WTC11 (cell line): ENCODE measurements at regions not wholly inside any gene's neighbourhood (a gene's known extent, or its start where the extent isn't known, plus 50 kb on each side); places are given as distances from the start of the nearest gene placed in this dataset.

Experiments used
- ATAC-seq: fragments of 200-7000 bp; cut with Tn5 transposase; 2 replicates; pipeline ENCODE4 v1.10.0; 2021; ENCODE audit warnings: mild to moderate bottlenecking, moderate library complexity
- CTCF ChIA-PET: fragments of 300-600 bp; sonication (Branson Sonifier 250); formaldehyde crosslinking; loops from one replicate; lab custom pipeline; 2021; ENCODE audit warnings: antibody characterized with exemption; lab: Charles Lee
- POLR2A ChIA-PET: fragments of 350-600 bp; sonication (Branson Sonifier 250); formaldehyde crosslinking; loops from one replicate; lab custom pipeline; 2021; ENCODE audit warnings: antibody characterized with exemption; lab: Charles Lee
- DNase-seq: peaks from one replicate; pipeline ENCODE4 v3.0.0; 2021; ENCODE audit warnings: low spot score
- H3K27ac Mint-ChIP-seq: 2 replicates; pipeline ENCODE4 v1.8.0; 2021; ENCODE audit warnings: mixed read lengths
- H3K27me3 Mint-ChIP-seq: 2 replicates; pipeline ENCODE4 v1.8.0; 2021; ENCODE audit warnings: low read depth, mild to moderate bottlenecking, moderate library complexity, mixed read lengths
- H3K36me3 Mint-ChIP-seq: 2 replicates; pipeline ENCODE4 v1.8.0; 2021; ENCODE audit warnings: mixed read lengths
- H3K4me1 Mint-ChIP-seq: 2 replicates; pipeline ENCODE4 v1.8.0; 2022; ENCODE audit warnings: mixed read lengths
- H3K4me3 Mint-ChIP-seq: 2 replicates; pipeline ENCODE4 v1.8.0; 2021; ENCODE audit warnings: mild to moderate bottlenecking, moderate library complexity, mixed read lengths
- H3K9me3 Mint-ChIP-seq: 2 replicates; pipeline ENCODE4 v1.8.0; 2021; ENCODE audit warnings: mixed read lengths
- CREB1 ChIP-seq: sonication (generic); formaldehyde crosslinking; IDR thresholded peaks from 2 replicates; pipeline ENCODE4 v1.8.0; 2023; ENCODE audit warnings: mild to moderate bottlenecking, missing genetic modification reagents
- ESRRA ChIP-seq: sonication (generic); formaldehyde crosslinking; IDR thresholded peaks from 2 replicates; pipeline ENCODE4 v1.8.1; 2022; ENCODE audit warnings: mild to moderate bottlenecking, missing genetic modification reagents, borderline replicate concordance
- GTF2I ChIP-seq: fragments of 250-450 bp; sonication (Bioruptor Pico); conservative IDR thresholded peaks from 2 replicates; pipeline ENCODE4 v1.4.0; 2021; ENCODE audit warnings: mild to moderate bottlenecking
- HMGA2 ChIP-seq: fragments of 250-450 bp; sonication (Bioruptor Pico); IDR thresholded peaks from 2 replicates; pipeline ENCODE4 v1.4.0; 2021; ENCODE audit warnings: mild to moderate bottlenecking, moderate library complexity
- IRF2 ChIP-seq: sonication (generic); formaldehyde crosslinking; IDR thresholded peaks from 2 replicates; pipeline ENCODE4 v1.8.0; 2022; ENCODE audit warnings: low read depth, missing genetic modification reagents, borderline replicate concordance
- NFATC4 ChIP-seq: fragments of 250-450 bp; sonication (Bioruptor Pico); IDR thresholded peaks from 2 replicates; pipeline ENCODE4 v1.9.0; 2021; ENCODE audit warnings: mild to moderate bottlenecking
- NR2C2 ChIP-seq: sonication (generic); formaldehyde crosslinking; IDR thresholded peaks from 2 replicates; pipeline ENCODE4 v1.8.0; 2022; ENCODE audit warnings: mild to moderate bottlenecking, missing genetic modification reagents
- NR3C1 ChIP-seq: sonication (generic); formaldehyde crosslinking; conservative IDR thresholded peaks from 2 replicates; pipeline ENCODE4 v1.8.1; 2023; ENCODE audit warnings: low read depth, mild to moderate bottlenecking, missing genetic modification reagents
- OVOL2 ChIP-seq: fragments of 250-450 bp; sonication (Bioruptor Pico); IDR thresholded peaks from 2 replicates; pipeline ENCODE4 v1.9.0; 2021; ENCODE audit warnings: mild to moderate bottlenecking, borderline replicate concordance
- PRRX2 ChIP-seq: fragments of 250-450 bp; sonication (Bioruptor Pico); IDR thresholded peaks from 2 replicates; pipeline ENCODE4 v1.8.0; 2021; ENCODE audit warnings: mild to moderate bottlenecking
- TEAD1 ChIP-seq: sonication (generic); formaldehyde crosslinking; IDR thresholded peaks from 2 replicates; pipeline ENCODE4 v1.8.0; 2022; ENCODE audit warnings: mild to moderate bottlenecking, missing genetic modification reagents
- TP53 ChIP-seq: sonication (generic); formaldehyde crosslinking; IDR thresholded peaks from 2 replicates; pipeline ENCODE4 v1.8.1; 2023; ENCODE audit warnings: mild to moderate bottlenecking, missing genetic modification reagents
- ZBTB21 ChIP-seq: sonication (generic); formaldehyde crosslinking; IDR thresholded peaks from 2 replicates; pipeline ENCODE4 v1.8.1; 2023; ENCODE audit warnings: mild to moderate bottlenecking, missing genetic modification reagents, borderline replicate concordance
- TF ChIP-seq, protein P1 (sequence below): sonication (generic); formaldehyde crosslinking; IDR thresholded peaks from 2 replicates; pipeline ENCODE4 v1.8.0; 2023; ENCODE audit warnings: missing genetic modification reagents
- TF ChIP-seq, protein P2 (sequence below): sonication (generic); formaldehyde crosslinking; IDR thresholded peaks from 2 replicates; pipeline ENCODE4 v1.8.0; 2023; ENCODE audit warnings: missing genetic modification reagents, mild to moderate bottlenecking, borderline replicate concordance
- TF ChIP-seq, protein P3 (sequence below): sonication (generic); formaldehyde crosslinking; IDR thresholded peaks from 2 replicates; pipeline ENCODE4 v1.8.1; 2023; ENCODE audit warnings: mild to moderate bottlenecking, missing genetic modification reagents
- TF ChIP-seq, protein P4 (sequence below): sonication (generic); formaldehyde crosslinking; IDR thresholded peaks from 2 replicates; pipeline ENCODE4 v1.8.0; 2023; ENCODE audit warnings: mild to moderate bottlenecking, missing genetic modification reagents
- TF ChIP-seq, protein P5 (sequence below): fragments of 250-450 bp; sonication (Bioruptor Pico); IDR thresholded peaks from 2 replicates; pipeline ENCODE4 v1.9.0; 2021; ENCODE audit warnings: mild to moderate bottlenecking
- TF ChIP-seq, protein P6 (sequence below): fragments of 250-450 bp; sonication (Bioruptor Pico); IDR thresholded peaks from 2 replicates; pipeline ENCODE4 v1.8.0; 2021; ENCODE audit warnings: mild to moderate bottlenecking

DNA sequence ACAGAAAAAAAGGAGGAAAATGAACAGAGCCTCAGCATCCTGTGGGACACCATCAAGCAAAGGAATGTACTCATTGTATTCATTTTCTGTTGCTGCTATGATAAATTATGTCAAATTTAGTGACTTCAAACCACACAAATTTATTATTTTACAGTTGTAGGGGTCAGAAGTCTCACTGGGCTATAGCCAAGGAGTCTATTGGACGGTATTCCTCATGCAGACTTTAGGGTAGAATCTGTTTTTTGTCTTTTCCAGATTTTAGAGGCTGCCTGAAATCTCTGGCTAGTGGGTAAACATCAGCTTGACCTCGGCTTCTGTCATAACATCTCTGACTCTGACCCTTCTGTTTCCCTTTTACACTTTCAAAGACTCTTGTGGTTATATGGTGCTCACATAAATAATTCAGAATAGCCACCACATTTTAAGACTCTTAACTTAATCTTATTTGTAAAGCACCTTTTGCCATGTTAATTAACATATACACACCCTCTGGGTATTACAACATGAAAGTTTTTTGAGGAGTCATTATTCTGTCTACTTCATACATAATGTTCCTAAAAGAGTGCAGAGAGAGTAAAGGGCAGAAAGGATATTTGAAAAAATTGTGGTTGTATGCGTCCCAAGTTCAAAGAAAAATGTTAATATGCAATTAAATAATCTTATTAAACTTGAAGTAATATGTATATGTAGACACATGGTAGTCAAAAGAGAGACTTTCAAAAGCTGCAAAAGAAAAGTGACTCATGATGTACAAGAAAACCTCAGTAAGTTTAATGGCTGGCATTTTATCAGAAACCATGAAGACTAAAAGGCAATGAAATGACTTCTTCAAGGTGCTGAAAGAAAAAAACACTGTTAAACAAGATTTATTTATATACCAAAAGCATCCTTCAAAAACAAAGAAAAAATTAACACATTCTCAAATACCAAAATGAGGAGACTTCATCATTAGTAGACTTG is 70.8 kb upstream of the MEOX2 start:
- Mint-ChIP-seq H3K27me3 (no peaks in the 10 kb centered on the region), H3K36me3 (no peaks in the 10 kb centered on the region), H3K27ac (no peak overlapping the region), H3K4me3 (no peak overlapping the region), H3K9me3 (peaks cover 11% of the 10 kb centered on the region), H3K4me1 (no peaks in the 10 kb centered on the region)
- ChIA-PET POLR2A (no interaction called here), CTCF (no interaction called here)
- no peak for ATAC-seq
- no peak for DNase-seq
- TF ChIP-seq TEAD1 (CRISPR knock-in tag) = no peak
- no peak for TF ChIP-seq TP53 (CRISPR knock-in tag)
- TF ChIP-seq, protein P1, sequence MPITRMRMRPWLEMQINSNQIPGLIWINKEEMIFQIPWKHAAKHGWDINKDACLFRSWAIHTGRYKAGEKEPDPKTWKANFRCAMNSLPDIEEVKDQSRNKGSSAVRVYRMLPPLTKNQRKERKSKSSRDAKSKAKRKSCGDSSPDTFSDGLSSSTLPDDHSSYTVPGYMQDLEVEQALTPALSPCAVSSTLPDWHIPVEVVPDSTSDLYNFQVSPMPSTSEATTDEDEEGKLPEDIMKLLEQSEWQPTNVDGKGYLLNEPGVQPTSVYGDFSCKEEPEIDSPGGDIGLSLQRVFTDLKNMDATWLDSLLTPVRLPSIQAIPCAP = no peak
- TF ChIP-seq OVOL2 (CRISPR knock-in tag) = no peak
- TF ChIP-seq NFATC4 (CRISPR knock-in tag) = no peak
- TF ChIP-seq, protein P2, sequence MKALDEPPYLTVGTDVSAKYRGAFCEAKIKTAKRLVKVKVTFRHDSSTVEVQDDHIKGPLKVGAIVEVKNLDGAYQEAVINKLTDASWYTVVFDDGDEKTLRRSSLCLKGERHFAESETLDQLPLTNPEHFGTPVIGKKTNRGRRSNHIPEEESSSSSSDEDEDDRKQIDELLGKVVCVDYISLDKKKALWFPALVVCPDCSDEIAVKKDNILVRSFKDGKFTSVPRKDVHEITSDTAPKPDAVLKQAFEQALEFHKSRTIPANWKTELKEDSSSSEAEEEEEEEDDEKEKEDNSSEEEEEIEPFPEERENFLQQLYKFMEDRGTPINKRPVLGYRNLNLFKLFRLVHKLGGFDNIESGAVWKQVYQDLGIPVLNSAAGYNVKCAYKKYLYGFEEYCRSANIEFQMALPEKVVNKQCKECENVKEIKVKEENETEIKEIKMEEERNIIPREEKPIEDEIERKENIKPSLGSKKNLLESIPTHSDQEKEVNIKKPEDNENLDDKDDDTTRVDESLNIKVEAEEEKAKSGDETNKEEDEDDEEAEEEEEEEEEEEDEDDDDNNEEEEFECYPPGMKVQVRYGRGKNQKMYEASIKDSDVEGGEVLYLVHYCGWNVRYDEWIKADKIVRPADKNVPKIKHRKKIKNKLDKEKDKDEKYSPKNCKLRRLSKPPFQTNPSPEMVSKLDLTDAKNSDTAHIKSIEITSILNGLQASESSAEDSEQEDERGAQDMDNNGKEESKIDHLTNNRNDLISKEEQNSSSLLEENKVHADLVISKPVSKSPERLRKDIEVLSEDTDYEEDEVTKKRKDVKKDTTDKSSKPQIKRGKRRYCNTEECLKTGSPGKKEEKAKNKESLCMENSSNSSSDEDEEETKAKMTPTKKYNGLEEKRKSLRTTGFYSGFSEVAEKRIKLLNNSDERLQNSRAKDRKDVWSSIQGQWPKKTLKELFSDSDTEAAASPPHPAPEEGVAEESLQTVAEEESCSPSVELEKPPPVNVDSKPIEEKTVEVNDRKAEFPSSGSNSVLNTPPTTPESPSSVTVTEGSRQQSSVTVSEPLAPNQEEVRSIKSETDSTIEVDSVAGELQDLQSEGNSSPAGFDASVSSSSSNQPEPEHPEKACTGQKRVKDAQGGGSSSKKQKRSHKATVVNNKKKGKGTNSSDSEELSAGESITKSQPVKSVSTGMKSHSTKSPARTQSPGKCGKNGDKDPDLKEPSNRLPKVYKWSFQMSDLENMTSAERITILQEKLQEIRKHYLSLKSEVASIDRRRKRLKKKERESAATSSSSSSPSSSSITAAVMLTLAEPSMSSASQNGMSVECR (CRISPR knock-in tag) = no peak
- TF ChIP-seq, protein P3, sequence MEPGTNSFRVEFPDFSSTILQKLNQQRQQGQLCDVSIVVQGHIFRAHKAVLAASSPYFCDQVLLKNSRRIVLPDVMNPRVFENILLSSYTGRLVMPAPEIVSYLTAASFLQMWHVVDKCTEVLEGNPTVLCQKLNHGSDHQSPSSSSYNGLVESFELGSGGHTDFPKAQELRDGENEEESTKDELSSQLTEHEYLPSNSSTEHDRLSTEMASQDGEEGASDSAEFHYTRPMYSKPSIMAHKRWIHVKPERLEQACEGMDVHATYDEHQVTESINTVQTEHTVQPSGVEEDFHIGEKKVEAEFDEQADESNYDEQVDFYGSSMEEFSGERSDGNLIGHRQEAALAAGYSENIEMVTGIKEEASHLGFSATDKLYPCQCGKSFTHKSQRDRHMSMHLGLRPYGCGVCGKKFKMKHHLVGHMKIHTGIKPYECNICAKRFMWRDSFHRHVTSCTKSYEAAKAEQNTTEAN (CRISPR knock-in tag) = no peak
- no peak for TF ChIP-seq NR2C2 (CRISPR knock-in tag)
- TF ChIP-seq NR3C1 = no peak
- no peak for TF ChIP-seq GTF2I (CRISPR knock-in tag)
- TF ChIP-seq, protein P4, sequence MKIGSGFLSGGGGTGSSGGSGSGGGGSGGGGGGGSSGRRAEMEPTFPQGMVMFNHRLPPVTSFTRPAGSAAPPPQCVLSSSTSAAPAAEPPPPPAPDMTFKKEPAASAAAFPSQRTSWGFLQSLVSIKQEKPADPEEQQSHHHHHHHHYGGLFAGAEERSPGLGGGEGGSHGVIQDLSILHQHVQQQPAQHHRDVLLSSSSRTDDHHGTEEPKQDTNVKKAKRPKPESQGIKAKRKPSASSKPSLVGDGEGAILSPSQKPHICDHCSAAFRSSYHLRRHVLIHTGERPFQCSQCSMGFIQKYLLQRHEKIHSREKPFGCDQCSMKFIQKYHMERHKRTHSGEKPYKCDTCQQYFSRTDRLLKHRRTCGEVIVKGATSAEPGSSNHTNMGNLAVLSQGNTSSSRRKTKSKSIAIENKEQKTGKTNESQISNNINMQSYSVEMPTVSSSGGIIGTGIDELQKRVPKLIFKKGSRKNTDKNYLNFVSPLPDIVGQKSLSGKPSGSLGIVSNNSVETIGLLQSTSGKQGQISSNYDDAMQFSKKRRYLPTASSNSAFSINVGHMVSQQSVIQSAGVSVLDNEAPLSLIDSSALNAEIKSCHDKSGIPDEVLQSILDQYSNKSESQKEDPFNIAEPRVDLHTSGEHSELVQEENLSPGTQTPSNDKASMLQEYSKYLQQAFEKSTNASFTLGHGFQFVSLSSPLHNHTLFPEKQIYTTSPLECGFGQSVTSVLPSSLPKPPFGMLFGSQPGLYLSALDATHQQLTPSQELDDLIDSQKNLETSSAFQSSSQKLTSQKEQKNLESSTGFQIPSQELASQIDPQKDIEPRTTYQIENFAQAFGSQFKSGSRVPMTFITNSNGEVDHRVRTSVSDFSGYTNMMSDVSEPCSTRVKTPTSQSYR (CRISPR knock-in tag) = no peak
- no peak for TF ChIP-seq PRRX2 (CRISPR knock-in tag)
- no peak for TF ChIP-seq HMGA2 (CRISPR knock-in tag)
- TF ChIP-seq ZBTB21 = no peak
- TF ChIP-seq, protein P5, sequence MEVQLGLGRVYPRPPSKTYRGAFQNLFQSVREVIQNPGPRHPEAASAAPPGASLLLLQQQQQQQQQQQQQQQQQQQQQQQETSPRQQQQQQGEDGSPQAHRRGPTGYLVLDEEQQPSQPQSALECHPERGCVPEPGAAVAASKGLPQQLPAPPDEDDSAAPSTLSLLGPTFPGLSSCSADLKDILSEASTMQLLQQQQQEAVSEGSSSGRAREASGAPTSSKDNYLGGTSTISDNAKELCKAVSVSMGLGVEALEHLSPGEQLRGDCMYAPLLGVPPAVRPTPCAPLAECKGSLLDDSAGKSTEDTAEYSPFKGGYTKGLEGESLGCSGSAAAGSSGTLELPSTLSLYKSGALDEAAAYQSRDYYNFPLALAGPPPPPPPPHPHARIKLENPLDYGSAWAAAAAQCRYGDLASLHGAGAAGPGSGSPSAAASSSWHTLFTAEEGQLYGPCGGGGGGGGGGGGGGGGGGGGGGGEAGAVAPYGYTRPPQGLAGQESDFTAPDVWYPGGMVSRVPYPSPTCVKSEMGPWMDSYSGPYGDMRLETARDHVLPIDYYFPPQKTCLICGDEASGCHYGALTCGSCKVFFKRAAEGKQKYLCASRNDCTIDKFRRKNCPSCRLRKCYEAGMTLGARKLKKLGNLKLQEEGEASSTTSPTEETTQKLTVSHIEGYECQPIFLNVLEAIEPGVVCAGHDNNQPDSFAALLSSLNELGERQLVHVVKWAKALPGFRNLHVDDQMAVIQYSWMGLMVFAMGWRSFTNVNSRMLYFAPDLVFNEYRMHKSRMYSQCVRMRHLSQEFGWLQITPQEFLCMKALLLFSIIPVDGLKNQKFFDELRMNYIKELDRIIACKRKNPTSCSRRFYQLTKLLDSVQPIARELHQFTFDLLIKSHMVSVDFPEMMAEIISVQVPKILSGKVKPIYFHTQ (CRISPR knock-in tag) = no peak
- no peak for TF ChIP-seq ESRRA (CRISPR knock-in tag)
- TF ChIP-seq, protein P6, sequence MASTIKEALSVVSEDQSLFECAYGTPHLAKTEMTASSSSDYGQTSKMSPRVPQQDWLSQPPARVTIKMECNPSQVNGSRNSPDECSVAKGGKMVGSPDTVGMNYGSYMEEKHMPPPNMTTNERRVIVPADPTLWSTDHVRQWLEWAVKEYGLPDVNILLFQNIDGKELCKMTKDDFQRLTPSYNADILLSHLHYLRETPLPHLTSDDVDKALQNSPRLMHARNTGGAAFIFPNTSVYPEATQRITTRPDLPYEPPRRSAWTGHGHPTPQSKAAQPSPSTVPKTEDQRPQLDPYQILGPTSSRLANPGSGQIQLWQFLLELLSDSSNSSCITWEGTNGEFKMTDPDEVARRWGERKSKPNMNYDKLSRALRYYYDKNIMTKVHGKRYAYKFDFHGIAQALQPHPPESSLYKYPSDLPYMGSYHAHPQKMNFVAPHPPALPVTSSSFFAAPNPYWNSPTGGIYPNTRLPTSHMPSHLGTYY (CRISPR knock-in tag) = no peak
- no peak for TF ChIP-seq CREB1 (CRISPR knock-in tag)
- TF ChIP-seq IRF2 = no peak
